NCI-H1436 (cell line): ENCODE measurements at regions not wholly inside any gene's neighbourhood (a gene's known extent, or its start where the extent isn't known, plus 50 kb on each side); places are given as distances from the start of the nearest gene placed in this dataset.
"Not testable (repeated sequence)": the region's sequence is repeated elsewhere in the genome, so short reads cannot be mapped to it uniquely, and the experiment has no call there.

Experiments used
- DNase-seq: peaks from one replicate; lab custom pipeline; 2025; lab: John Stamatoyannopoulos, UW

DNA sequence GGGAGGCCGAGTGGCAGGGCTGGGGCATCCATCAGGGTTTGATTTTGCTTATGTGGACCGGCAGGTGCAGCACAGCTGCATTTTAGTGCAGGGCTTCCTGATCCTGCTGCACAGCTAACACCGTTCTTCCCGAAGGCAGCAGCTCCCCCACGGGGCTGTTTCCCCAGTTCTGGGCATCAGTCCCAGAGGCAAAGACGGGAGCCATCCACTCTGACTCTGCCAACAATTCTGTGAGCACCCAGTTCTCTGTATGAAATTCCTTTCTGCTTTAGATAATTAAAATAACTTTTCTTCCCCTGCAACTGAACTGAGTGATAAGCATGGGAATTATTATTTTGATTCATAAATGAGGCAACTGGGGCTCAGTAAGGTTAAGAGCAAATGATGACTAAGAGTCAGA is 262.9 kb upstream of the ATP10A start:
- no peak for DNase-seq

DNA sequence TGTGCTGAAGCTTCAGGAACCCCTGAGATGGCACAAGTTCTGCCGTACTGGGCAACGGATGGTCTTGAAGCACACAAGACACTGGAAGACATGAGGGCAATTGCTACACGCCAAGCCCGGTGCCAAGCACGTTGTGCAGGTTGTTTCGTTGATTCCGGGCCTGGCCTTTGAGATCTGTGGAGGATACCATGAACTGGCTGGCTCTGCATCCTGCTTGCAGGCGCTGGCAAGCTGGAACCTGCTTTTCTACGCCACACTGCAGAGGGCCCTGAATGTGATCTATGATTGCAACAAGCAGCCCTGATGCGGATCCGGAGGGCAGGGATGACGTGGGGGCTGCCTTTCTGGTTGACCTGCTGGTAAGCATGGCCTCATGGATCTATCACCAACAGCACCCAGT is 262.5 kb upstream of the ATP10A start:
- no peak for DNase-seq

DNA sequence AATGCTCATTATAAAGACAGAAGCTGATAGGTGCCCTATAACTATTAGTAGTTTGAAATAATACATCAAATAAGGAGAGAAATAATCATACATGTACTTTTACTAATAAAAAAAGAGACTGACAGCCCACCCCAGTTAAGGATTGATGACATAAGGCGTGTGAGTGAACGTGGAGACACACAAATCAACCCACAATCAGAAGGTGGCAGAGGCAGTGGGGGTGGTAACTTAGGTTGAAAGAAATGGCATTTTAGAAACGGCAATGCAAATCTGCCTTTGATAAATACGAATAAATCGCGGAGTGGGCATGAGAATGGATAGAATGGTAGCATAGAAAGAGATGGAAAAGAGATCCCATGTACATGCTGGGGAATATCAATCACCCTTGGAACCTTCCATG is 256.2 kb upstream of the ATP10A start:
- DNase-seq, result no peak

DNA sequence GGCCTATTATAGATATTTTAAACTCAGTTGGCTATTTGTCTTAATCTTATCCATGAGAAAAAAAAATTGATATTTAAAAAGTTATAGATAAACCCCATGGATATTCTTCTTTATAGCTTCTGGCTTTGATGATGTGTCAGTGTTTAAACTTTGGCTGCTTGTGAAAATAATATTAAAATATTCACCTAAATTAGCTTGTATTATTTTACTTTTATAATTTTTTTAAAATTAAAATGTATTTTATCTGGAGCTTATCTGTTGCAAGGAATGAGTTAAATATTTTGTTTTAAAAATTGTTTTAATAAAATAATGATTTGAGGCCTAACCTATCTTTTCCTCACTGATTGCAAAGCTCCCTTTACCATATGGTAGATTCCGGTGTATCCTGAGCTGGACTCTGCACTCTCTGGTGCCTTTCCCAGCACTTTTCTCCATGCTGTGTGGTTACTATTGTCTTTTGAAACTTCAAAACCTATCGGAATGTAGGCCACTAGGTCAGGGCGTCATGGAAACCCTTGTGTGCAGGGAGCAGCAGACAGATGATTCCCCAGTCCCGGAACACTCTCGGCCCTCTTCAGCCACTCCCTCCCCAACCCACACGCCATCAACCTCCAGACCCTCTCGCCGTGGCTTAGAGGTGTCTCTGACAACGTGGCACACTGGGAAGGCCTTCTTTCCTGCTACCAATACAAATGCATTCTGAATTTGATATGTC is 252.3 kb upstream of the ATP10A start:
- DNase-seq, result no peak

DNA sequence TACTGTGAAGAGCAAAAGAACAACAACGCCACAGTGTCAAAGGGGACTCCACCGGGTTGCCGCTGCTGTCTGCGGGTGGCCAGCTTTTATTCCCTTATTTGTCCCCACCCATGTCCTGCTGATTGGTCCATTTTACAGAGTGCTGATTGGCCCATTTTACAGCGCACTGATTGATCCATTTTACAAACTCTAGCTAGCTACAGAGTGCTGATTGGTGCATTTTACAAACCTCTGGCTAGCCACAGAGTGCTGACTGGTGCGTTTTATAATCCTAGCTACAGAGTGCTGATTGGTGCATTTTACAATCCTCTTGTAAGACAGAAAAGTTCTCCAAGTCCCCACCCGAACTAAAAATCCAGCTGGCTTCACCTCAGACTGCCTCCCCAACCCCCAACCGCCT is 251.0 kb upstream of the ATP10A start:
- not testable (repeated sequence) for DNase-seq

DNA sequence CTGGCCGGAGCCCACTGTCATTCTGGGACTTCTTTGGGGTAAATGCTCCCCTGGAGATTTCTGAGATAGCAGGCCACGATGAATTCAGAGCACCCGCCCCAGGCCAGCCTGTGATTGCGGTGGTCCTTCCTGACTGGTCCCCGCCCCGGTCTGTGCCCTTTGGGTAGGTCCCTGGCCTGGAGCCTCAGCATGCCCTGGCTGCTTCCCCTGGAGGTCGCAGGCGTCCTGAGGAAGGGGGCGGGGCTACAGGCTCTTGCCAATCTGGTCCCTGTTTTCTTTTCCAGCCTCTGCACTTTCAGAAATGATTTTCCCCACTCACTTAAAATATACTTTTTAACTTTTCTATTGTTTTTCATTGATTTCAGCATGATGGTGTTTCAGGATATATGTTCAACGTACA is 250.2 kb upstream of the ATP10A start:
- DNase-seq, result no peak

DNA sequence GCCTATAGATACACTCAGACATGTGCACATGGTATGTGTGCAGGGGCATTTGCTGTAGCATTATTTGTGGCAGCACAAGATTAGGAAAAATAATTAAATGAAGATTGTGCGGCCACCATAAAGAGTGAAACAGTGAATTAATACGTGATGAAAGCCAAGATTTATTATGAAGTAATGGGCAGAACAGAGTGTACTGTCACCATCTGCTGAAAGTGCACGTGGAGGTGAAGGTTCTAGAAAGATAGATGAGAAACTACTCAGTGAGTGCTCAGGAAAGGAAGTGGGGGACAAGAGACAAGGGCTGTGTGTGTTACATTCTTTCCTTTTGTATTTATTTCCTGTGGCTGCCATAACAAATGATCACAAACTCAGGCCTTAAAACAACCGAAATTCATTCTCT is 246.1 kb upstream of the ATP10A start:
- no peak for DNase-seq

DNA sequence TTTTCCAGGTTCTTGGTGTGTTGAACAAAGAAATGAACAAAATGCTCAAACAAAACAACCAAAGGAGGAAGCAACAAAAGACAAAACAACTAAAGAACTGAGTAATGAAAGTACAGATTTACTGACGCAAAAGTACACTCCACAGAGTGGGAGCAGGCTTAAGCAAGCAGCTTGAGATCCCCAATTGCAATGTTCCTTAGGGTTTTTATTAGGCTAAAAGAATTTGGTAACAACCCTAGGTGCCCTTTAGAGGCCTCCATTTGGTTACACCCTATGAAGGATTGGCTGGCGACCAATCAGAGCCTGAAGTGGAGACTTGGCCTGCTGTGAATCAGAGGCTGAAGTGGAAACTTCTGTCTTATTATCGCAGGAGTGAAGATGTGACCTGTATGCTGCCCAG is 243.4 kb upstream of the ATP10A start:
- DNase-seq, result no peak

DNA sequence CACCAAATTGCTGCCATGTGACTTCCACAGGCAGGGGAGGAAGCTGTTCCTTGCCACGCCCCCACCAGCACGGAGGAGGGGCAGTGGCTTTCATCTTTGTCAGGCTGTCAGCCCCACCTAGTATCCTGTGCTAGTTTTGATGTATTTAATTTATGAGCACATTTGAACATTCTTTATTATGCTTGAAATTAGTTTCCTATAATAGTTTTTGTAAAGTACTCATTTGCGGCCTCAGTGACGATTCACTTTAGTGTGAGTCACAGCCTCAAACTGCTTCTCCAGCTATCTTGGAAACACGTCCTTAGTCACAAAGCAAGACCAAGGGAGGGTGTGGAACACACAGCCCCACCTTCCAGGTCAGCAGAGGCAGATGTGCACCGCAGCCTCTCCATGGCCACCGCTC is 239.9 kb upstream of the ATP10A start:
- DNase-seq, result no peak

DNA sequence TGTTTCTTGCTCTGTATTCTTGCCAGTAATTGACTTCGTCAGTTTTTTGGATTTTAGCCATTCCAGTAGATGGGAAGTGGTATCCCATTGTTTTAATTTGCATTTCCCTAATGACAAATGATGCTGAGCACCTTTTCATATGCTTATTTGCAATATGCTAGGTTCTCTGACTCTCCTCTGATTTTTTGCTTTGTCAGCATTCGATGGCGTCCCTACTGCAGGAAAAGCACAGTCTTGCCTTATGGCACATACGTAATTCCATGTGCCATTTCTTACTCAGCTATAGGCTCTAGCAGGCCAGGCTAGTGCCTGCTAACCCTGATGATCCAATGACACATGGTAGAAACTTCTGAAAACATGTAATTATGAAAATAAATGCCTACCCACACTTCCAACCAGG is 239.2 kb upstream of the ATP10A start:
- no peak for DNase-seq

DNA sequence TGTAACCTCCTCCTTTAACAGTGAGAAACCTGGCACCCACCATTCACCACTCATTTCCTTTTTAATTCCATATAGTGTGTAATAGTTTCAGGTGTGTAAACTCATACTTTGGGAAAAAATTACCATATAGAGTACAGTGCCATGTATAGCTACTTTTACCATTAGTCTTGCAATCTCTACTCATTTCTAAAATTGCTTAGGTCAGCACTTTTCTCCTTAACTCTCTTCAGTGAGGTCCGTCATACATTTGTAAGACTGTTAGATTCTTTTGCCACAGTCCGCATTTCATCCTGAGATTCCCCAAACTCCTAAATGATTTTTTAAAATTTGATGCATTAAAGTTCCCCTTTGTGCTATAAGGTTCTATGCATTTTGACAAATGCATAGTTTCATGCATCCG is 238.3 kb upstream of the ATP10A start:
- no peak for DNase-seq

DNA sequence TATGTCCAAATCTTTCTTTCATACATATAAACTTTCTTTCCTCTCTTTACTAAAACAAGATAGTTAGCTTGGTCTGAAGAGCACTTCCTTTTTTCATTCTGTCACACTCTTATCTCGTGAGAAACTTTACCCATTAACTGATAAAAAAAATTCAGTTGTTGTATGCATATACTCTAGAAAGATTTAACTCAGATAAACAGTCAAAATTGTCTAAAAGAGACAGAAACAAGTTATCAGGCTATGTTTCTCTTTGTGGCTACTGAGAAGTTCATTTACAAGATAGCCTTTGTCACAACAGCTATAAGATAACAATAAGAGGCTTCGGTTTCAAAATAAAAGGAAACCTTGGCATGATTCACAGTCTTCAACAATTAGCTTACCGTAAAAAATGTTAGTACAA is 235.7 kb upstream of the ATP10A start:
- DNase-seq, result no peak

DNA sequence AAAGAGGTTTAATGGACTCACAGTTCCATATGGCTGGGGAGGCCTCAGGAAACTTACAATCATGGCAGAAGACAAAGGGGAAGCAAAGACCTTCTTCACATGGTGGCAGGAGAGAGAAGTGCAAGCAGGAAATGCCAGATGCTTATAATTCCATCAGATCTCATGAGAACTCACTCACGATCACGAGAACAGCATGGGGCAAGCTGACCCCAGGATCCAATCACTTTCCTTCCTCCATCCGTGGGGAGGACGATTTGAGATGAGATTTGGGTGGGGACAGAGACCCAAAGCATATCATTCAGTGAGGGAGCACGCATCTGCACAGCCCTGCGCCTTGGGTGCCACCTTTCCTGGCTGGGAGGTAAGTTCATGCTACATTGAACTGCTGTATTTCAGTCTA is 234.1 kb upstream of the ATP10A start:
- no peak for DNase-seq

DNA sequence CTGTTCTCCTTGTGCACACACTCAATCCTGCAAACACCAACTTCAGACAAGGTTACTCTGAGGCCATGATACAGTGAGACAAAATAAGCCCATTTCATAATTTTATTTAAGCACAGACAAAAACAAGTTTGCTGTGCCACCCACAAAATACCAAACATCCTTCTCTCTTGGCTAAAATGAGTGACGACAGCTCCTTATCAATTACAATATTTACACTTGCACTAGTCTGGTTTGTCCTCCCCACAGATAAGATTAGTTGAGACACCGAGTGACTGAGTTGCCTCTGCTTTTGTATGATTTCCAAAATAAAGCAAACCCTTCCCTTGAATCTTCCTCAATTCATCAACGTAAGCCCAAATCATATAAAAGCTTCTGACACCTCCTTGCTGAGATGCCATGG is 233.5 kb upstream of the ATP10A start:
- DNase-seq, result no peak

DNA sequence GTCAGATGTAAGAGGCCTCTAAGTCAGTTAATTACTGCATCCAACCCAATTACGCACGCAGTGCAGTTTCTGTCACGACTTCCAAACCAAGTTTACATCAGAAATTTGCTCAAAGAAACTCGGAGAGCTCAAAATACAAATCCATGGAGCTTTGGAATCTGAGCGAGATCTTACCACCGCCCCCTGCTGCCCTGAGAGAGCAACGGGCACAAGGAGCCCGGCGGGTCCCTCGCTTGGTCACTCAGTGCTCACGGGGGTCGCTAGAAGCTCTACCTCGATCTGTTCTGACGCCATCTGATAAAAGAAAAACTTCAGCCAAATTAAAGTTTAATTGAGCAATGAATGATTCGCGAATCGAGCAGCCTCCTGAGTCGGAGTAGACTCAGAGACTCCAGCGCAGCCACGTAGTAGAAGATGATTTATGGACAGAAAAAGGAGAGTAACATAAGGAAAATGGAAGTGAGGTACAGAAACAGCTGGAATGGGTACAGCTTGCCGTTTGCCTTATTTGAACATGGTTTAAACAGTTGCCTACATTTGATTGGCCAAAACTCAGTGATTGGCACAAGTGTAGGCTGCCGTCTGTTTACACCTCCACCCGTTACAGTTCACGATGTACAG is 232.7 kb upstream of the ATP10A start:
- DNase-seq, result no peak

DNA sequence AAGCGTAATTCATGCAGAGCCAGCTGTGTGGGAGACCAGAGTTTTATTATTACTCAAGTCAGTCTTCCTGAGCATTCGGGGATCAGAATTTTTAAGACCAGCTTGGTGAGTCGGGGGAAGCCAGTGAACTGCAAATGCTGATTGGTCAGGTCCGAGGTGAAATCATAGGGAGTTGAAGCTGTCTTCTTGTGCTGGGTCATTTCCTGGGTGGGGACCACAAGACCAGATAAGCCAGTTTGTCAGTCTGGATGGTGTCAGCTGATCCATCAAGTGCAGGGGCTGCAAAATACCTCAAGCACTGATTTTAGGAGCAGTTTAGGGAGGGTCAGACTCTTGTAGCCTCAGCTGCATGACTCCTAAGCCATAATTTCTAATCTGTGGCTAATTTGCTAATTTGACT is 228.1 kb upstream of the ATP10A start:
- no peak for DNase-seq

DNA sequence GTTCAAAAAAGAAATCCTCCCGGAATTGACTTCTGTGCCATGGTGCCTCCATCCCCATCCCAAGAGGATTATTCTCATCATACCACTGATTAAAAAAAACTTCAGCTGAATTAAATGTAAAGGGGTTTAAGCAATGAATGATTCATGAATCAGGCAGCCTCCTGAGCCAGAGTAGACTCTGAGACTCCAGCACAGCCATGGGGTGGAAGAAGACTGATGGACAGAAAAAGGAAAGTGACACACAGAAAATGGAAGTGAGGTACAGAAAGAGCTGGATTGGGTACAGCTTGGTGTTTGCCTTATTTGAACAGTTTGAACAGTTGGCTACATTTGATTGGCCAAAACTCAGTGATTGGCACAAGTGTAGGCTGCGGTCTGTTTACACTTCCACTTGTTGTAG is 224.8 kb upstream of the ATP10A start:
- no peak for DNase-seq

DNA sequence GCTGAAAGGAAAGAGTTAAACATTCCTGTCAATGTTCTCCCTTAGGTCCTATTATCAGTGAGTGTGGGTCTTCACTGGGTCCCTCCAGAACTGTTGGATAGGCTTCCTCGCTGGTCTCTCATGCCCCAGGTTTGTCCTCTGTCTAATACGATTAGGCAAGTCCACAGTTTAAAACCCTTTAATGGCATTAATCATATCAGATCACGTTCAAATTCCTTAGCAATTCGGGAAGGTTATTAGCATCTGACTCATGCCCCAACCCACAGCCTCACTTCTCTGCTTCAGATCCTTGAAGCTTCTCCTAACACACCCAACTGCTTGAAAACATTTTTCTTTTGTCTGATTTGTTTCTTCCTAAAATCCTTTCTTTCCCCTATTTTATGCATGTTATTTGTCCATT is 224.3 kb upstream of the ATP10A start:
- DNase-seq, result no peak

DNA sequence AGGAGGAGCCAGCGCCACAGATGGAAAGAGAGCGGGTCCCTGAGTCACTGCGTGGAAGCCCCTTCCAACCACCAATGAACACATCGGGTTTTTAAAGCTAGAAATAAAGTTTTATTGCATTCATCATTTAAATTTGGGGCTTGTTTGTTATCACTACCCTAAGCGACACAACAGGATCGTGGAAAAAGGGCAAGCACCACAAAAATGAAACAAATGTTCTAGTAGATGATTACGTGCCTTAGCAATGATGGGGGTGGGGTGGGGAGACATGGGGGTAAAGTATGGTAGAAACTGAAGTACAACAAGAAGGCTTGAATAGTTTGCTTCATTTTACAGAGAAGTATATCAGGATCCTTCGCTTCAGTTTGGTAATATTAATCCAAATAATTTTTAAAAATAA is 221.6 kb upstream of the ATP10A start:
- no peak for DNase-seq

DNA sequence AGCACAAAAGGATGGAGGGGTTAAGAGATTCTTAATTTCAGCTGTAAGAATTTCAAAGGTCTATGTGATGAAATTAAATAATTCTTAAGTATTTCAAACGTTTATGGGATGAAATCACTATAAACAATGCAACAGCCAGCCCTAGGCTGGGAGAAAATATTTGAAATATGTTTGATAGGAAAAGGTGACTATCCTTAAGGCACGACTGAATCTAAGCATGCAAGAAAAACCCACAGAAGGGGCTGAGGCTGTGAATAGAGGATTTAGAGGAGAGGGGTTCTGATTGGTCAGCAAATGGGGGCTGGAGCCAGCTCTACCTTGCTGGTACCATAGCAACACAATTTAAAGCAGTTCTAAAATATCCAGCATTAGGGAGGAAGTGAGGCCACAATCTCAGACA is 220.8 kb upstream of the ATP10A start:
- DNase-seq, result no peak

DNA sequence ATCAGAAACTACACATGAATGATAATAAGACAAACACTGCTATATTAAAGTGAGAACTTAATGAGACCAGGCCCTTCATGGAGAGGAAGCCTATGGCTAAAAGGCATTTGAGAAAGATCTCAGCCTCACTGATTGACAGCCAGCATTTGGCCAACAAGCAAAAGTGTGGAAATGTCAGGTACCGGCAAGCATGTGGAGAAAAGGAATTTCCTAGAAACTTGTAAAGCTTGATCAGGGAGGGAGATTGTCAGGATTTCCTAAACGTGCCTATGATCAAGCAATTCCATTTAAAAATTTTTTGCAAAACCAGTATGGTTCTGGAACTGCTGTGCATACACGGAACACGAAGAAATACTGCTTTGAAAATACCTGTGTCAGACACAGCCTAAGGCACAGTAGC is 220.3 kb upstream of the ATP10A start:
- DNase-seq, result no peak

DNA sequence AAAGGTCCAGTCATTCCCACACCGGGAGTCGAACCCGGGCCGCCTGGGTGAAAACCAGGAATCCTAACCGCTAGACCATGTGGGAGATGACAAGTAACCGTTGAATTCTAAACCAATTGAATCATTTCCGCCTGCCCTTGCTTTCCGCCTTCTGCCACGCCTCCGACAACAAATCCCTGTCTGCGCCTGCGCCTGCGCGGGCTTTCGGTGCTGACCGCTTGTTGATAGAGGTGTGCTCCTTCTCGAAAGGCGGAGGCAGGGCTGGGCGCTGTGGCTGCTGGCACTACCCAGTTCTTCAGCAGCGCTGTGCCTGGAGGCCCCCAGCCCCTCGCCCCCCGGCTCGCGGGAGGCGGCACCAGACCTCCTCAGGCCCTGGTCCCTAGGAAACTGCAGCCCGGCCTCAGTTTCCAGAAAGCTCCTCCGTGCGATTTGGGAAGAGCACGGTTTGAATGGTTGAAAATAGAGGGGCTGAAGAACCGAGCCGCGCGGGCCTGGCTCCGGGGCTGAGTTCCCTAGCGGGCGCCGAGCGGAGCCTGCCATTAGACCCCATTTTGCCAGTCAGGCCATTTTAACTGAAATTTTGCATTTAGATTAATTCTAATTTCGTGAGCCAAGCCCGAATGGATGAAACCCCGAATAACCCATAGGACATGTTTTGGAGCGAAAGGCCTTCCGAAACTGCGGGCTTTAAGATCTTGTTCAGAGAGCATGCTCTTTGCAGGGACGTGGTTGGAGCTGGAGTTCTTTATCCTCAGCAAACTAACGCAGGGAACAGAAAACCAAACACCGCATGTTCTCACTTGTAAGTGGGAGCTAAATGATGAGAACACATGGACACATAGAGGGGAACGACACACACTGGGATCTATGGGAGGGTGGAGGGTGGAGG is 219.3 kb upstream of the ATP10A start:
- peak; percentile 89 for DNase-seq

DNA sequence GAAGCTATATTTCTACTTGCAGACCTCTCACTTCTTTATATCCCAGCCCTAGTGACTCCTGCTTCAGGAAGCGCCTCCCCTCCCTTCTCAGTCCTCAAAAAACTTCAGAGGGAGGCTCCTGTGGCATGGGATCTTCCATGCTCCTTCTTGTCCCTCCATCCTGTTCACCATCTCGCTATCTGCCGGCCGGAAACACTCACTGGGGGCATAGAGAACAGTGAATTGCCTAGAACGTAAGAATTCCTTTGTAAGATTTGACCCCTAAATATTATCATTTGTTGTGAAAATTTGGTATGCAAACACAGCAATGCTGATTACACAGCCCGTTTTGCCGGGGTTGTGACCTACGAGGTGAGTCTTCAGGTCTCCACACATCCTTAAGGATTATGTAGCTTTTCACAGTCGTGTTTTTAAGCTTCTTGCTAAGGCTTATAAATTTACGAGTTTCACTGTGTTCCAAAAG is 218.7 kb upstream of the ATP10A start:
- no peak for DNase-seq
